PC-3 (cell line): ENCODE measurements at regions not wholly inside any gene's neighbourhood (a gene's known extent, or its start where the extent isn't known, plus 50 kb on each side); places are given as distances from the start of the nearest gene placed in this dataset.

Experiments used
- ATAC-seq: fragments of 200-7000 bp; cut with Tn5 transposase; 2 replicates; pipeline ENCODE4 v1.9.1; 2020; ENCODE audit warnings: mild to moderate bottlenecking, moderate library complexity
- BruUV-seq: library from RNA; stranded (reverse); fragments of 400-500 nt; replicated peaks from 2 replicates; lab custom pipeline; 2021; lab: Mats Ljungman, UMichigan
- CTCF ChIA-PET: fragments of 300-600 bp; sonication (Branson Sonifier 250); formaldehyde crosslinking; loops from one replicate; lab custom pipeline; 2022; ENCODE audit warnings: antibody characterized with exemption; lab: Charles Lee
- POLR2A ChIA-PET: fragments of 300-600 bp; sonication (Branson Sonifier 250); formaldehyde crosslinking; loops from one replicate; lab custom pipeline; 2022; ENCODE audit warnings: antibody characterized with exemption; ENCODE audit not compliant: unreplicated experiment; lab: Charles Lee
- DNase-seq: peaks from one replicate; pipeline ENCODE4 v3.0.0-alpha.2; 2015
- H2AFZ ChIP-seq: fragments of 300-600 bp; sonication (generic); 2 replicates; pipeline ENCODE4 v1.6.0; 2016; ENCODE audit warnings: antibody characterized with exemption, low read length
- H3F3A ChIP-seq: fragments of 300-600 bp; sonication (generic); one replicate; pipeline ENCODE4 v1.6.0; 2017; ENCODE audit warnings: antibody characterized with exemption, low read length, control low read depth, mild to moderate bottlenecking; ENCODE audit not compliant: unreplicated experiment
- H3K27ac ChIP-seq: fragments of 300-600 bp; sonication (generic); 2 replicates; pipeline ENCODE4 v1.5.1; 2016; ENCODE audit warnings: mild to moderate bottlenecking, low read length
- H3K27me3 ChIP-seq: fragments of 300-600 bp; sonication (generic); 2 replicates; pipeline ENCODE4 v1.6.1; 2016; ENCODE audit warnings: low read length, mixed read lengths
- H3K36me3 ChIP-seq: fragments of 300-600 bp; sonication (generic); 2 replicates; pipeline ENCODE4 v1.6.1; 2016; ENCODE audit warnings: low read depth, mixed run types, low read length, mixed read lengths
- H3K4me1 ChIP-seq: fragments of 300-600 bp; sonication (generic); 2 replicates; pipeline ENCODE4 v1.5.1; 2016; ENCODE audit warnings: low read length; ENCODE audit not compliant: insufficient read depth
- H3K4me2 ChIP-seq: fragments of 300-600 bp; sonication (generic); 2 replicates; pipeline ENCODE4 v1.6.0; 2016; ENCODE audit warnings: low read length
- H3K4me3 ChIP-seq: fragments of 300-600 bp; sonication (generic); 2 replicates; pipeline ENCODE4 v1.5.1; 2016; ENCODE audit warnings: mild to moderate bottlenecking, low read length, mixed read lengths
- H3K79me2 ChIP-seq: fragments of 300-600 bp; sonication (generic); 2 replicates; pipeline ENCODE4 v1.6.1; 2017; ENCODE audit warnings: low read length, mixed read lengths
- H3K9ac ChIP-seq: fragments of 300-600 bp; sonication (generic); 2 replicates; pipeline ENCODE4 v1.6.0; 2016; ENCODE audit warnings: mild to moderate bottlenecking, low read length
- H3K9me2 ChIP-seq: fragments of 300-600 bp; sonication (generic); replicated peaks from 2 replicates; pipeline ENCODE4 v1.6.1; 2016; ENCODE audit warnings: mixed run types, low read length, mixed read lengths
- H3K9me3 ChIP-seq: fragments of 300-600 bp; sonication (generic); 2 replicates; pipeline ENCODE4 v1.6.1; 2016; ENCODE audit warnings: low read length, mixed read lengths
- H4K20me1 ChIP-seq: fragments of 300-600 bp; sonication (generic); 2 replicates; pipeline ENCODE4 v1.6.1; 2016; ENCODE audit warnings: low read length, mixed read lengths
- EZH2 ChIP-seq: fragments of 300-600 bp; sonication (generic); IDR thresholded peaks from one replicate; pipeline ENCODE4 v1.6.1; 2017; ENCODE audit warnings: antibody characterized with exemption, mild to moderate bottlenecking, low read length; ENCODE audit not compliant: unreplicated experiment
- EZH2phosphoT487 ChIP-seq: fragments of 300-600 bp; sonication (generic); IDR thresholded peaks from 2 replicates; pipeline ENCODE4 v1.6.1; 2018; ENCODE audit warnings: mild to moderate bottlenecking, antibody characterized with exemption, low read length, borderline replicate concordance
- intact Hi-C: fragments of 100-400 bp; cut with micrococcal nuclease; formaldehyde crosslinking; loops from 2 replicates; pipeline ENCODE4 v1.9.0; 2023
- TF ChIP-seq, protein P1 (sequence below): fragments of 300-600 bp; sonication (generic); conservative IDR thresholded peaks from 2 replicates; pipeline ENCODE4 v1.5.1; 2017; ENCODE audit warnings: antibody characterized with exemption, low read depth, mild to moderate bottlenecking, low read length

DNA sequence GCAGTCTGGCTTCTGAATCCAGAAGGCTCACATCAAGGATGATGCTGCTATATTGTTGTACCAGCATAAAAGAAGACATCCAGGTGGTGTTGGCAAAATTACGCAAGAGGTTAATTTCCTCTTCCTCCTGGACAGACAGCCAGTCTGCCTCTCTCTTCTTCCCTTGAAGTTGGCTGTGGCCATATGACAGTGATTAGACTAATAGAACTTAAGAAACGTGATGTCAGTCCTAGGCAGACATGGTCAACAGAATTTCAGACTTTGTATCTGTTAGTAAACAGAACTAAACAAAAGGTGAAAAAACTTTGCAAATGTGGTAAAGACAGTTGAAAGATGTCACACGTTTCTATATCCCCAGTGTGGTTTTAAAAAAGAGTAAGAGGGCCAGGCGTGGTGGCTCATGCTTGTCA is 465.2 kb upstream of the NR2F2 start:
- H3F3A ChIP-seq = no peaks in the 10 kb centered on the region
- H3K4me1 ChIP-seq = no peaks in the 10 kb centered on the region
- H3K27me3 ChIP-seq = no peaks in the 10 kb centered on the region
- POLR2A ChIA-PET = no interaction called here
- H3K4me2 ChIP-seq = no peak overlapping the region
- H3K4me3 ChIP-seq = no peak overlapping the region
- CTCF ChIA-PET = no interaction called here
- H3K9me3 ChIP-seq = no peaks in the 10 kb centered on the region
- H3K79me2 ChIP-seq = no peaks in the 10 kb centered on the region
- DNase-seq (no peak), ATAC-seq (no peak)
- TF ChIP-seq, protein P1, sequence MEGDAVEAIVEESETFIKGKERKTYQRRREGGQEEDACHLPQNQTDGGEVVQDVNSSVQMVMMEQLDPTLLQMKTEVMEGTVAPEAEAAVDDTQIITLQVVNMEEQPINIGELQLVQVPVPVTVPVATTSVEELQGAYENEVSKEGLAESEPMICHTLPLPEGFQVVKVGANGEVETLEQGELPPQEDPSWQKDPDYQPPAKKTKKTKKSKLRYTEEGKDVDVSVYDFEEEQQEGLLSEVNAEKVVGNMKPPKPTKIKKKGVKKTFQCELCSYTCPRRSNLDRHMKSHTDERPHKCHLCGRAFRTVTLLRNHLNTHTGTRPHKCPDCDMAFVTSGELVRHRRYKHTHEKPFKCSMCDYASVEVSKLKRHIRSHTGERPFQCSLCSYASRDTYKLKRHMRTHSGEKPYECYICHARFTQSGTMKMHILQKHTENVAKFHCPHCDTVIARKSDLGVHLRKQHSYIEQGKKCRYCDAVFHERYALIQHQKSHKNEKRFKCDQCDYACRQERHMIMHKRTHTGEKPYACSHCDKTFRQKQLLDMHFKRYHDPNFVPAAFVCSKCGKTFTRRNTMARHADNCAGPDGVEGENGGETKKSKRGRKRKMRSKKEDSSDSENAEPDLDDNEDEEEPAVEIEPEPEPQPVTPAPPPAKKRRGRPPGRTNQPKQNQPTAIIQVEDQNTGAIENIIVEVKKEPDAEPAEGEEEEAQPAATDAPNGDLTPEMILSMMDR = no peak
- TF ChIP-seq EZH2 (no peak), EZH2phosphoT487 (no peak)
- no peak overlapping the region for H3K9ac ChIP-seq
- no peak overlapping the region for H3K27ac ChIP-seq
- intact Hi-C loops = no loop called here
- BruUV-seq = no TSS peak
- no peaks in the 10 kb centered on the region for H3K9me2 ChIP-seq
- H2AFZ ChIP-seq = no peak overlapping the region
- no peaks in the 10 kb centered on the region for H3K36me3 ChIP-seq
- no peaks in the 10 kb centered on the region for H4K20me1 ChIP-seq

DNA sequence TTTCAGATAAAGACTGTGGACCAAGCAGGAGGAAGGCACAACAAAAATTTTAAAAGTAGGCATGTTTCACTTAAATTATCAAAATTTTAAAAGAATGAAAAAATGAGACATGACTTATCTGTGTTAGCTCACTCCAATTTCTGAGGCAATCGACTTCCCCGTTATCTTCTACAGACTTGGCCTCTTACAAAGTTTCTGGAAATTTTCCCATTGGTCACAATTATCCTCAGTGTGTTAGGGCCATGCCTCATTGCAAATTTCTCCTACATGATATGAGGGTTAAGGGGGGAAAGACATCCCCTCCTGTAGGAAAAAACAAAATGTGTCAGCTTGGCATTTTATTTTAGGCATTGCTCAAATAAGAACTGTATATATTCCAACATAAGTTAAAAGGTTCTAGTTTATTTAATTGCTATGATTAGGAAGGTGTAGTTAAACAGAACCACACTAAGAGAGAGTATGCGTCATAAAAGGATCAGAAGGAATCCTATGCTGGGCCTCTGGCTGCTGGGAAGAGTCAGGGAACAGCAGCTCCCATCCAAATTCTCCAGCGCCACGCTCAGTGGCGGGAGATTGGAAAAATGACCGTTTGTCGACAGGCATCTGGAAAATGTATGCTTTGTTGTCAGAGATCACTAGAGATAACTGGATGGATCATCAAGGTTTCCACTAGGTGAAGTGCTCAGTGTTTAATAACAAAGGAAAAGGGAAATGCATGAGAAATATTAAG is 463.6 kb upstream of the NR2F2 start:
- H3K27me3 ChIP-seq = no peaks in the 10 kb centered on the region
- BruUV-seq = no TSS peak
- ATAC-seq = no peak
- CTCF ChIA-PET = no interaction called here
- H3K9ac ChIP-seq = no peak overlapping the region
- intact Hi-C loops = no loop called here
- H3K9me3 ChIP-seq = no peaks in the 10 kb centered on the region
- no peak for DNase-seq
- no peak overlapping the region for H3K4me2 ChIP-seq
- no peaks in the 10 kb centered on the region for H3F3A ChIP-seq
- POLR2A ChIA-PET = no interaction called here
- H3K4me1 ChIP-seq = no peaks in the 10 kb centered on the region
- no peak overlapping the region for H3K4me3 ChIP-seq
- no peaks in the 10 kb centered on the region for H4K20me1 ChIP-seq
- TF ChIP-seq, protein P1 = no peak
- TF ChIP-seq EZH2 (no peak), EZH2phosphoT487 (no peak)
- H3K36me3 ChIP-seq = no peaks in the 10 kb centered on the region
- no peak overlapping the region for H2AFZ ChIP-seq
- no peaks in the 10 kb centered on the region for H3K9me2 ChIP-seq
- H3K79me2 ChIP-seq = no peaks in the 10 kb centered on the region
- no peak overlapping the region for H3K27ac ChIP-seq

DNA sequence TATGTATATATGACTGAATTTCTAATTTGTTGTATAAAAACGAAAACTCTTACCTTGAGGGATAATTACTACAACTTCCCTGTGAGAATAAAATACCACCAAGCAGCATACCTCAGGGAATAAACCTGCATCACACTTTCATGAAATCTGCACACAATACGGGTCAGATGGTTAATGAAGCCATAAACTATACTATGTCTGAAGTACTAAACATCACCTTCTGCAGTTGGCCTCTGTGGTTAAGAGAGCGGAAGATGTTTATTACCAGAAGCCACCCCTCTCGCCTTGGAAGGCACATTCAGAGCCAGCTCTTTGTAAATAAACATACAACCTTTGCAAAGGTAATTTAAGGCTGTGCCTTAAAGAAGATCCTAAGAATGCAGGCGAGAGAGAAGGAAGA is 462.1 kb upstream of the NR2F2 start:
- no TSS peak for BruUV-seq
- ATAC-seq (no peak), DNase-seq (no peak)
- Histone ChIP-seq H3K9me3 (no peaks in the 10 kb centered on the region), H3K4me1 (peaks cover 13% of the 10 kb centered on the region), H4K20me1 (no peaks in the 10 kb centered on the region), H3K36me3 (no peaks in the 10 kb centered on the region), H3K4me2 (no peak overlapping the region), H3K27ac (no peak overlapping the region), H3K9ac (no peak overlapping the region), H3K4me3 (no peak overlapping the region), H3K9me2 (no peaks in the 10 kb centered on the region), H3F3A (no peaks in the 10 kb centered on the region), H3K79me2 (no peaks in the 10 kb centered on the region), H2AFZ (no peak overlapping the region), H3K27me3 (no peaks in the 10 kb centered on the region)
- intact Hi-C loops = no loop called here
- ChIA-PET CTCF (no interaction called here), POLR2A (no interaction called here)
- no peak for TF ChIP-seq EZH2
- TF ChIP-seq EZH2phosphoT487 = no peak
- TF ChIP-seq, protein P1 = no peak
